Ovary (tissue), 3 donors: ENCODE measurements at regions not wholly inside any gene's neighbourhood (a gene's known extent, or its start where the extent isn't known, plus 50 kb on each side); places are given as distances from the start of the nearest gene placed in this dataset.

Experiments
- CTCF ChIP-seq, 3 donors: fragments of 450-650 bp in 2 of 3; fragments of 200-600 bp in 1 of 3; IDR thresholded peaks; one replicate each; pipeline versions ENCODE4 v1.5.1 to v1.8.0; 2016 to 2022; ENCODE audit warnings: antibody characterized with exemption in 3 of 3, mild to moderate bottlenecking in 1 of 3
- EP300 ChIP-seq: sonication (generic); formaldehyde crosslinking; IDR thresholded peaks from one replicate; pipeline ENCODE4 v1.6.1; 2017; ENCODE audit warnings: antibody characterized with exemption
- POLR2A ChIP-seq: fragments of 450-650 bp; IDR thresholded peaks from one replicate; pipeline ENCODE4 v1.6.1; 2017; ENCODE audit warnings: antibody characterized with exemption, mild to moderate bottlenecking, moderate library complexity
- donor health status: DM: no; HTN: no; CAD: no.

- TF ChIP-seq EP300 (no peak), POLR2A (no peak), CTCF (IDR thresholded peaks at IDR 0.05) (no peak)
These were observed 204.8 kb downstream of the TFAP2A start for GRCh38 chr6:10210052-10210451.
